MM.1S (cell line): ENCODE measurements at regions not wholly inside any gene's neighbourhood (a gene's known extent, or its start where the extent isn't known, plus 50 kb on each side); places are given as distances from the start of the nearest gene placed in this dataset.

Experiments used
- CTCF ChIP-seq: fragments of 300-600 bp; sonication (generic); IDR thresholded peaks from 2 replicates; pipeline ENCODE4 v1.5.1; 2016; ENCODE audit warnings: antibody characterized with exemption, low read length, mixed read lengths
- EZH2 ChIP-seq: fragments of 300-600 bp; sonication (generic); optimal IDR thresholded peaks from 2 replicates; pipeline ENCODE3; 2017; ENCODE audit warnings: low read depth, mild to moderate bottlenecking, antibody characterized with exemption, low read length, mixed read lengths
- EZH2phosphoT487 ChIP-seq: fragments of 300-600 bp; sonication (generic); IDR thresholded peaks from 2 replicates; pipeline ENCODE4 v1.6.1; 2018; ENCODE audit warnings: antibody characterized with exemption, low read length

GRCh38 chr7:41156268-41156667, 546.6 kb downstream of the INHBA start:
- TF ChIP-seq CTCF (no peak), EZH2 (no peak), EZH2phosphoT487 (no peak)
